ENCODE measurements at regions not wholly inside any gene's neighbourhood (a gene's known extent, or its start where the extent isn't known, plus 50 kb on each side); places are given as distances from the start of the nearest gene placed in this dataset.

GRCh38 chr15:47442371-47442770 lies 274.9 kb upstream of the SEMA6D start:
- ChIA-PET POLR2A (no interaction called here), CTCF (no interaction called here), RAD21 (ENCODE audit: low non-redundant PET in 1 of 2, low total read pairs in 2 of 2, uncharacterized antibody in 2 of 2, unreplicated experiment in 2 of 2) (no interaction called here)
- peaks cover 17 to 23% of the 10 kb centered on the region in 2 experiments; a peak in 2 of 4 replicates for H3K9me3 ChIP-seq (ENCODE audit: control insufficient read depth in 1 of 2, insufficient read depth in 1 of 2, low read depth in 1 of 2, low read length in 2 of 2)
- H3K9ac ChIP-seq (ENCODE audit: low read length) = no peak overlapping the region
- no peaks in the 10 kb centered on the region for H3K36me3 ChIP-seq (ENCODE audit: control insufficient read depth in 1 of 2, insufficient read depth in 2 of 2, low read length in 2 of 2)
- H3K27me3 ChIP-seq (ENCODE audit: insufficient read depth, low read length) = no peaks in the 10 kb centered on the region
- TF ChIP-seq EZH2 (IDR thresholded peaks at IDR 0.05) = no peak
- TF ChIP-seq SP1 (IDR thresholded peaks at IDR 0.05; ENCODE audit: low read depth) = no peak
- TF ChIP-seq SIN3A (IDR thresholded peaks at IDR 0.05; ENCODE audit: low read depth) = no peak
- no peak for TF ChIP-seq ZBTB33 (IDR thresholded peaks at IDR 0.05; ENCODE audit: extremely low read depth, insufficient replicate concordance, low read length)
- TF ChIP-seq EGR1 (IDR thresholded peaks at IDR 0.05; ENCODE audit: low read depth) = no peak
- no peak for TF ChIP-seq CBX3 (IDR thresholded peaks at IDR 0.05; ENCODE audit: low read depth)
- TF ChIP-seq TCF7L2 (IDR thresholded peaks at IDR 0.05; ENCODE audit: borderline replicate concordance, extremely low read depth, insufficient read depth, insufficient read length) = no peak
- TF ChIP-seq EZH2phosphoT487 (IDR thresholded peaks at IDR 0.05; ENCODE audit: borderline replicate concordance) = no peak
- TF ChIP-seq, protein P1, sequence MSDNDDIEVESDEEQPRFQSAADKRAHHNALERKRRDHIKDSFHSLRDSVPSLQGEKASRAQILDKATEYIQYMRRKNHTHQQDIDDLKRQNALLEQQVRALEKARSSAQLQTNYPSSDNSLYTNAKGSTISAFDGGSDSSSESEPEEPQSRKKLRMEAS (IDR thresholded peaks at IDR 0.05) = no peak
- TF ChIP-seq FOSL1 (IDR thresholded peaks at IDR 0.05; ENCODE audit: low read depth) = no peak
- TF ChIP-seq POLR2AphosphoS5 (IDR thresholded peaks at IDR 0.05; ENCODE audit: low read depth, low read length) = no peak
- no peak for TF ChIP-seq ZFX (IDR thresholded peaks at IDR 0.05)
- no peak for TF ChIP-seq CEBPB (IDR thresholded peaks at IDR 0.05; ENCODE audit: low read depth)
- TF ChIP-seq REST (IDR thresholded peaks at IDR 0.05; ENCODE audit: low read depth) = no peak
- no peak for TF ChIP-seq ELF1 (IDR thresholded peaks at IDR 0.05; ENCODE audit: borderline replicate concordance, low read depth)
- TF ChIP-seq SRF (IDR thresholded peaks at IDR 0.05; ENCODE audit: low read depth) = no peak
- TF ChIP-seq ZNF274 (IDR thresholded peaks at IDR 0.05; ENCODE audit: low read depth, low read length) = no peak
- TF ChIP-seq, protein P2, sequence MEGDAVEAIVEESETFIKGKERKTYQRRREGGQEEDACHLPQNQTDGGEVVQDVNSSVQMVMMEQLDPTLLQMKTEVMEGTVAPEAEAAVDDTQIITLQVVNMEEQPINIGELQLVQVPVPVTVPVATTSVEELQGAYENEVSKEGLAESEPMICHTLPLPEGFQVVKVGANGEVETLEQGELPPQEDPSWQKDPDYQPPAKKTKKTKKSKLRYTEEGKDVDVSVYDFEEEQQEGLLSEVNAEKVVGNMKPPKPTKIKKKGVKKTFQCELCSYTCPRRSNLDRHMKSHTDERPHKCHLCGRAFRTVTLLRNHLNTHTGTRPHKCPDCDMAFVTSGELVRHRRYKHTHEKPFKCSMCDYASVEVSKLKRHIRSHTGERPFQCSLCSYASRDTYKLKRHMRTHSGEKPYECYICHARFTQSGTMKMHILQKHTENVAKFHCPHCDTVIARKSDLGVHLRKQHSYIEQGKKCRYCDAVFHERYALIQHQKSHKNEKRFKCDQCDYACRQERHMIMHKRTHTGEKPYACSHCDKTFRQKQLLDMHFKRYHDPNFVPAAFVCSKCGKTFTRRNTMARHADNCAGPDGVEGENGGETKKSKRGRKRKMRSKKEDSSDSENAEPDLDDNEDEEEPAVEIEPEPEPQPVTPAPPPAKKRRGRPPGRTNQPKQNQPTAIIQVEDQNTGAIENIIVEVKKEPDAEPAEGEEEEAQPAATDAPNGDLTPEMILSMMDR (IDR thresholded peaks at IDR 0.05 in 2 of 3, conservative IDR thresholded peaks at IDR 0.05 in 1 of 3; ENCODE audit: borderline replicate concordance in 1 of 3, insufficient read depth in 1 of 3, low read depth in 2 of 3, low read length in 2 of 3) = no peak
- TF ChIP-seq JUND (IDR thresholded peaks at IDR 0.05) = no peak
- H3K27ac ChIP-seq (ENCODE audit: low read depth, low read length) = no peak overlapping the region
- no peaks in the 10 kb centered on the region for H4K20me1 ChIP-seq (ENCODE audit: insufficient read depth)
- no peak overlapping the region for H2AFZ ChIP-seq (ENCODE audit: low read depth, low read length, poor library complexity, severe bottlenecking)
- intact Hi-C loops (cut with micrococcal nuclease) = no loop called here
- no TSS peak for BruUV-seq (replicated peaks)
- H3K9me2 ChIP-seq (ENCODE audit: insufficient read depth) = no peaks in the 10 kb centered on the region
- no peaks in the 10 kb centered on the region for H3K4me1 ChIP-seq (ENCODE audit: control insufficient read depth in 1 of 2, insufficient read depth in 2 of 2, low read length in 2 of 2)
- H3K4me3 ChIP-seq (replicated peaks in 1 of 2; ENCODE audit: low read depth in 1 of 2, low read length in 2 of 2) = no peak overlapping the region
- ATAC-seq = no peak
- H3K4me2 ChIP-seq (ENCODE audit: low read length) = no peak overlapping the region
- DNase-seq (ENCODE audit: low read depth, low spot score) = no peak
- H3K79me2 ChIP-seq (ENCODE audit: insufficient read depth, low read length) = no peaks in the 10 kb centered on the region

Data from HCT116 (cell line).